ENCODE measurements at regions not wholly inside any gene's neighbourhood (a gene's known extent, or its start where the extent isn't known, plus 50 kb on each side); places are given as distances from the start of the nearest gene placed in this dataset.

GRCh38 chr5:30040488-30041118, 1152.9 kb upstream of the CDH6 start:
- H3K4me1 ChIP-seq (ENCODE audit: insufficient read depth, poor library complexity, severe bottlenecking): no peaks in the 10 kb centered on the region
- H3K9me3 ChIP-seq (ENCODE audit: severe bottlenecking): no peaks in the 10 kb centered on the region
- DNase-seq (ENCODE audit: low spot score): no peak
- TF ChIP-seq CTCF (IDR thresholded peaks at IDR 0.05; ENCODE audit: poor library complexity, severe bottlenecking): peak; percentile 97
- H3K27ac ChIP-seq (ENCODE audit: poor library complexity, severe bottlenecking): no peak overlapping the region
- peaks cover 13% of the 10 kb centered on the region for H3K27me3 ChIP-seq (ENCODE audit: insufficient read depth, poor library complexity, severe bottlenecking)
- no peak overlapping the region for H3K4me3 ChIP-seq (ENCODE audit: severe bottlenecking)
- H3K36me3 ChIP-seq (ENCODE audit: low read depth): no peaks in the 10 kb centered on the region
- peak; percentile 84 for ATAC-seq (ENCODE audit: low read depth)

GRCh38 chr5:30039379-30039778, 1154.1 kb upstream of the CDH6 start:
- H3K27me3 ChIP-seq (ENCODE audit: insufficient read depth, poor library complexity, severe bottlenecking): peaks cover 13% of the 10 kb centered on the region
- DNase-seq (ENCODE audit: low spot score) (no peak), ATAC-seq (ENCODE audit: low read depth) (no peak)
- H3K27ac ChIP-seq (ENCODE audit: poor library complexity, severe bottlenecking): no peak overlapping the region
- no peaks in the 10 kb centered on the region for H3K9me3 ChIP-seq (ENCODE audit: severe bottlenecking)
- no peak overlapping the region for H3K4me3 ChIP-seq (ENCODE audit: severe bottlenecking)
- no peaks in the 10 kb centered on the region for H3K36me3 ChIP-seq (ENCODE audit: low read depth)
- TF ChIP-seq CTCF (IDR thresholded peaks at IDR 0.05; ENCODE audit: poor library complexity, severe bottlenecking): no peak
- H3K4me1 ChIP-seq (ENCODE audit: insufficient read depth, poor library complexity, severe bottlenecking): no peaks in the 10 kb centered on the region

GRCh38 chr5:30034870-30035269, 1158.6 kb upstream of the CDH6 start:
- ATAC-seq (ENCODE audit: low read depth): no peak
- H3K27me3 ChIP-seq (ENCODE audit: insufficient read depth, poor library complexity, severe bottlenecking): peaks cover 39% of the 10 kb centered on the region

GRCh38 chr5:30030101-30030500, 1163.4 kb upstream of the CDH6 start:
- no peak overlapping the region for H3K27ac ChIP-seq (ENCODE audit: poor library complexity, severe bottlenecking)
- ATAC-seq (ENCODE audit: low read depth) (peak; percentile 29; the same call in 2 of the 3 replicates), DNase-seq (ENCODE audit: low spot score) (no peak)
- H3K4me1 ChIP-seq (ENCODE audit: insufficient read depth, poor library complexity, severe bottlenecking): no peaks in the 10 kb centered on the region
- no peaks in the 10 kb centered on the region for H3K36me3 ChIP-seq (ENCODE audit: low read depth)
- H3K27me3 ChIP-seq (ENCODE audit: insufficient read depth, poor library complexity, severe bottlenecking): peaks cover 36% of the 10 kb centered on the region
- no peak overlapping the region for H3K4me3 ChIP-seq (ENCODE audit: severe bottlenecking)
- no peak for TF ChIP-seq CTCF (IDR thresholded peaks at IDR 0.05; ENCODE audit: poor library complexity, severe bottlenecking)
- H3K9me3 ChIP-seq (ENCODE audit: severe bottlenecking): no peaks in the 10 kb centered on the region

More at GRCh38 chr5:30034870-30035269, 1158.6 kb upstream of the CDH6 start:
- Histone ChIP-seq H3K4me3 (ENCODE audit: severe bottlenecking) (no peak overlapping the region), H3K4me1 (ENCODE audit: insufficient read depth, poor library complexity, severe bottlenecking) (no peaks in the 10 kb centered on the region), H3K36me3 (ENCODE audit: low read depth) (no peaks in the 10 kb centered on the region), H3K27ac (ENCODE audit: poor library complexity, severe bottlenecking) (no peak overlapping the region), H3K9me3 (ENCODE audit: severe bottlenecking) (no peaks in the 10 kb centered on the region)
- no peak for DNase-seq (ENCODE audit: low spot score)
- no peak for TF ChIP-seq CTCF (IDR thresholded peaks at IDR 0.05; ENCODE audit: poor library complexity, severe bottlenecking)

- TF ChIP-seq CTCF (IDR thresholded peaks at IDR 0.05; ENCODE audit: poor library complexity, severe bottlenecking): no peak
- peaks cover 15% of the 10 kb centered on the region for H3K27me3 ChIP-seq (ENCODE audit: insufficient read depth, poor library complexity, severe bottlenecking)
- ATAC-seq (ENCODE audit: low read depth): no peak
- no peak overlapping the region for H3K27ac ChIP-seq (ENCODE audit: poor library complexity, severe bottlenecking)
- no peaks in the 10 kb centered on the region for H3K9me3 ChIP-seq (ENCODE audit: severe bottlenecking)
- no peak overlapping the region for H3K4me3 ChIP-seq (ENCODE audit: severe bottlenecking)
- no peak for DNase-seq (ENCODE audit: low spot score)
- H3K4me1 ChIP-seq (ENCODE audit: insufficient read depth, poor library complexity, severe bottlenecking): no peaks in the 10 kb centered on the region
- H3K36me3 ChIP-seq (ENCODE audit: low read depth): no peaks in the 10 kb centered on the region
Observed at GRCh38 chr5:30001826-30002225, 1191.7 kb upstream of the CDH6 start.
